GM18505 (cell line): ENCODE measurements at regions not wholly inside any gene's neighbourhood (a gene's known extent, or its start where the extent isn't known, plus 50 kb on each side); places are given as distances from the start of the nearest gene placed in this dataset.
A peak's percentile ranks its signal among the peaks of the same experiment; 100 is the strongest.

Source experiments
- ATAC-seq: cut with Tn5 transposase; IDR thresholded peaks from one replicate; pipeline ENCODE4 v1.9.1; 2021; ENCODE audit not compliant: unreplicated experiment
- POLR2A ChIP-seq: IDR thresholded peaks from 4 replicates; pipeline ENCODE4 v1.6.1; 2011; ENCODE audit warnings: borderline replicate concordance; ENCODE audit not compliant: insufficient read depth, insufficient read length; ENCODE audit errors: extremely low read depth

- no peak for ATAC-seq
- TF ChIP-seq POLR2A = no peak
These were observed 441.0 kb downstream of the TUSC7 start for GRCh38 chr3:117150628-117151027.

- ATAC-seq = no peak
- no peak for TF ChIP-seq POLR2A
These were observed 450.6 kb downstream of the TUSC7 start for GRCh38 chr3:117160176-117160575.

- TF ChIP-seq POLR2A = no peak
- no peak for ATAC-seq
These were observed 452.2 kb downstream of the TUSC7 start for GRCh38 chr3:117161816-117162215.

GRCh38 chr3:117165176-117165575, 455.6 kb downstream of the TUSC7 start:
- TF ChIP-seq POLR2A = no peak
- no peak for ATAC-seq

- ATAC-seq = no peak
- TF ChIP-seq POLR2A = no peak
These were observed 456.0 kb downstream of the TUSC7 start for GRCh38 chr3:117165601-117166051.

GRCh38 chr3:117168896-117169295, 459.3 kb downstream of the TUSC7 start:
- no peak for TF ChIP-seq POLR2A
- no peak for ATAC-seq

GRCh38 chr3:117170094-117170493, 460.5 kb downstream of the TUSC7 start:
- TF ChIP-seq POLR2A = no peak
- ATAC-seq = no peak

GRCh38 chr3:117171124-117171523, 461.5 kb downstream of the TUSC7 start:
- no peak for TF ChIP-seq POLR2A
- ATAC-seq = no peak

- no peak for ATAC-seq
- no peak for TF ChIP-seq POLR2A
These were observed 462.8 kb downstream of the TUSC7 start for GRCh38 chr3:117172426-117172825.

GRCh38 chr3:117181222-117181621, 471.6 kb downstream of the TUSC7 start:
- no peak for ATAC-seq
- no peak for TF ChIP-seq POLR2A

GRCh38 chr3:117184574-117184973, 475.0 kb downstream of the TUSC7 start:
- ATAC-seq = no peak
- TF ChIP-seq POLR2A = no peak

GRCh38 chr3:117191245-117191644, 481.7 kb downstream of the TUSC7 start:
- no peak for TF ChIP-seq POLR2A
- no peak for ATAC-seq

- TF ChIP-seq POLR2A = no peak
- ATAC-seq = peak; percentile 66
These were observed 483.3 kb downstream of the TUSC7 start for GRCh38 chr3:117192888-117193287.

- TF ChIP-seq POLR2A = no peak
- no peak for ATAC-seq
These were observed 483.8 kb downstream of the TUSC7 start for GRCh38 chr3:117193390-117193789.

- ATAC-seq = no peak
- no peak for TF ChIP-seq POLR2A
These were observed 485.5 kb downstream of the TUSC7 start for GRCh38 chr3:117195034-117195433.
